NCI-H1694 (cell line): ENCODE measurements at regions not wholly inside any gene's neighbourhood (a gene's known extent, or its start where the extent isn't known, plus 50 kb on each side); places are given as distances from the start of the nearest gene placed in this dataset.

Experiments
- DNase-seq: peaks from one replicate; lab custom pipeline; 2025; lab: John Stamatoyannopoulos, UW

- no peak for DNase-seq
Measured at GRCh38 chr1:106879538-106879937, 176.9 kb upstream of the PRMT6 start.

GRCh38 chr1:106880226-106880625, 176.2 kb upstream of the PRMT6 start:
- no peak for DNase-seq

GRCh38 chr1:106883208-106883607, 173.3 kb upstream of the PRMT6 start:
- no peak for DNase-seq

GRCh38 chr1:106889059-106889458, 167.4 kb upstream of the PRMT6 start:
- DNase-seq, result no peak

GRCh38 chr1:106889583-106889982, 166.9 kb upstream of the PRMT6 start:
- no peak for DNase-seq

- no peak for DNase-seq
Measured at GRCh38 chr1:106897976-106898375, 158.5 kb upstream of the PRMT6 start.

GRCh38 chr1:106899644-106900043, 156.8 kb upstream of the PRMT6 start:
- DNase-seq, result no peak

GRCh38 chr1:106907795-106908194, 148.7 kb upstream of the PRMT6 start:
- no peak for DNase-seq

GRCh38 chr1:106908689-106909088, 147.8 kb upstream of the PRMT6 start:
- DNase-seq, result no peak

- no peak for DNase-seq
Measured at GRCh38 chr1:106910798-106911197, 145.7 kb upstream of the PRMT6 start.

- DNase-seq, result no peak
Measured at GRCh38 chr1:106912131-106912530, 144.3 kb upstream of the PRMT6 start.

GRCh38 chr1:106921186-106921585, 135.3 kb upstream of the PRMT6 start:
- no peak for DNase-seq

GRCh38 chr1:106924360-106924759, 132.1 kb upstream of the PRMT6 start:
- DNase-seq, result no peak

GRCh38 chr1:106925750-106926149, 130.7 kb upstream of the PRMT6 start:
- DNase-seq, result no peak

GRCh38 chr1:106926803-106927582, 129.5 kb upstream of the PRMT6 start:
- no peak for DNase-seq

- DNase-seq, result no peak
Measured at GRCh38 chr1:106937104-106937503, 119.4 kb upstream of the PRMT6 start.

- no peak for DNase-seq
Measured at GRCh38 chr1:106944721-106945120, 111.8 kb upstream of the PRMT6 start.

- no peak for DNase-seq
Measured at GRCh38 chr1:106952776-106953175, 103.7 kb upstream of the PRMT6 start.

GRCh38 chr1:106954661-106955229, 101.7 kb upstream of the PRMT6 start:
- no peak for DNase-seq

GRCh38 chr1:106956721-106957120, 99.8 kb upstream of the PRMT6 start:
- DNase-seq, result no peak

- no peak for DNase-seq
Measured at GRCh38 chr1:106957795-106958194, 98.7 kb upstream of the PRMT6 start.

GRCh38 chr1:106960412-106960811, 96.1 kb upstream of the PRMT6 start:
- DNase-seq, result no peak

GRCh38 chr1:106961646-106962045, 94.8 kb upstream of the PRMT6 start:
- DNase-seq, result no peak

GRCh38 chr1:106962591-106962990, 93.9 kb upstream of the PRMT6 start:
- no peak for DNase-seq
